WTC11 (cell line): ENCODE measurements at regions not wholly inside any gene's neighbourhood (a gene's known extent, or its start where the extent isn't known, plus 50 kb on each side); places are given as distances from the start of the nearest gene placed in this dataset.

ENCODE experiments used
- ATAC-seq: fragments of 200-7000 bp; cut with Tn5 transposase; 2 replicates; pipeline ENCODE4 v1.10.0; 2021; ENCODE audit warnings: mild to moderate bottlenecking, moderate library complexity
- CTCF ChIA-PET: fragments of 300-600 bp; sonication (Branson Sonifier 250); formaldehyde crosslinking; loops from one replicate; lab custom pipeline; 2021; ENCODE audit warnings: antibody characterized with exemption; lab: Charles Lee
- POLR2A ChIA-PET: fragments of 350-600 bp; sonication (Branson Sonifier 250); formaldehyde crosslinking; loops from one replicate; lab custom pipeline; 2021; ENCODE audit warnings: antibody characterized with exemption; lab: Charles Lee
- DNase-seq: peaks from one replicate; pipeline ENCODE4 v3.0.0; 2021; ENCODE audit warnings: low spot score
- H3K27ac Mint-ChIP-seq: 2 replicates; pipeline ENCODE4 v1.8.0; 2021; ENCODE audit warnings: mixed read lengths
- H3K27me3 Mint-ChIP-seq: 2 replicates; pipeline ENCODE4 v1.8.0; 2021; ENCODE audit warnings: low read depth, mild to moderate bottlenecking, moderate library complexity, mixed read lengths
- H3K36me3 Mint-ChIP-seq: 2 replicates; pipeline ENCODE4 v1.8.0; 2021; ENCODE audit warnings: mixed read lengths
- H3K4me1 Mint-ChIP-seq: 2 replicates; pipeline ENCODE4 v1.8.0; 2022; ENCODE audit warnings: mixed read lengths
- H3K4me3 Mint-ChIP-seq: 2 replicates; pipeline ENCODE4 v1.8.0; 2021; ENCODE audit warnings: mild to moderate bottlenecking, moderate library complexity, mixed read lengths
- H3K9me3 Mint-ChIP-seq: 2 replicates; pipeline ENCODE4 v1.8.0; 2021; ENCODE audit warnings: mixed read lengths
- CDX4 ChIP-seq: fragments of 250-450 bp; sonication (Bioruptor Pico); IDR thresholded peaks from 2 replicates; pipeline ENCODE4 v1.9.0; 2021; ENCODE audit warnings: moderate library complexity, mild to moderate bottlenecking, inconsistent platforms, borderline replicate concordance
- CREB1 ChIP-seq: sonication (generic); formaldehyde crosslinking; IDR thresholded peaks from 2 replicates; pipeline ENCODE4 v1.8.0; 2023; ENCODE audit warnings: mild to moderate bottlenecking, missing genetic modification reagents
- CTCF ChIP-seq: fragments of 200-600 bp; IDR thresholded peaks from 2 replicates; pipeline ENCODE4 v1.8.0; 2022; ENCODE audit warnings: antibody characterized with exemption
- EMX1 ChIP-seq: fragments of 250-450 bp; sonication (Bioruptor Pico); IDR thresholded peaks from 2 replicates; pipeline ENCODE4 v1.8.0; 2021; ENCODE audit warnings: mild to moderate bottlenecking
- GABPB1 ChIP-seq: sonication (generic); formaldehyde crosslinking; IDR thresholded peaks from 2 replicates; pipeline ENCODE4 v1.8.1; 2023; ENCODE audit warnings: mild to moderate bottlenecking, missing genetic modification reagents
- GTF2I ChIP-seq: fragments of 250-450 bp; sonication (Bioruptor Pico); conservative IDR thresholded peaks from 2 replicates; pipeline ENCODE4 v1.4.0; 2021; ENCODE audit warnings: mild to moderate bottlenecking
- JAZF1 ChIP-seq: fragments of 250-450 bp; sonication (Bioruptor Pico); IDR thresholded peaks from 2 replicates; pipeline ENCODE4 v1.9.0; 2021; ENCODE audit warnings: moderate library complexity, mild to moderate bottlenecking, inconsistent platforms
- JUN ChIP-seq: sonication (generic); formaldehyde crosslinking; IDR thresholded peaks from 2 replicates; pipeline ENCODE4 v1.8.0; 2023; ENCODE audit warnings: mild to moderate bottlenecking, missing genetic modification reagents
- PRRX2 ChIP-seq: fragments of 250-450 bp; sonication (Bioruptor Pico); IDR thresholded peaks from 2 replicates; pipeline ENCODE4 v1.8.0; 2021; ENCODE audit warnings: mild to moderate bottlenecking
- SMAD3 ChIP-seq: sonication (generic); formaldehyde crosslinking; IDR thresholded peaks from 2 replicates; pipeline ENCODE4 v1.8.0; 2022; ENCODE audit warnings: missing genetic modification reagents, mild to moderate bottlenecking, borderline replicate concordance
- TP53 ChIP-seq: sonication (generic); formaldehyde crosslinking; IDR thresholded peaks from 2 replicates; pipeline ENCODE4 v1.8.1; 2023; ENCODE audit warnings: mild to moderate bottlenecking, missing genetic modification reagents
- ZBTB43 ChIP-seq: sonication (generic); formaldehyde crosslinking; IDR thresholded peaks from 2 replicates; pipeline ENCODE4 v1.8.1; 2023; ENCODE audit warnings: mild to moderate bottlenecking, missing genetic modification reagents
- ZNF532 ChIP-seq: fragments of 250-450 bp; sonication (Bioruptor Pico); IDR thresholded peaks from 2 replicates; pipeline ENCODE4 v1.9.0; 2021; ENCODE audit warnings: mild to moderate bottlenecking, borderline replicate concordance
- ZNF671 ChIP-seq: fragments of 250-450 bp; sonication (Bioruptor Pico); IDR thresholded peaks from 2 replicates; pipeline ENCODE4 v1.8.0; 2021; ENCODE audit warnings: mild to moderate bottlenecking
- TF ChIP-seq, protein P1 (sequence below): sonication (generic); formaldehyde crosslinking; IDR thresholded peaks from 2 replicates; pipeline ENCODE4 v1.8.0; 2022; ENCODE audit warnings: mild to moderate bottlenecking, missing genetic modification reagents
- TF ChIP-seq, protein P2 (sequence below): sonication (generic); formaldehyde crosslinking; conservative IDR thresholded peaks from 2 replicates; pipeline ENCODE4 v1.8.1; 2023; ENCODE audit warnings: mild to moderate bottlenecking, low read depth, missing genetic modification reagents, moderate library complexity
- TF ChIP-seq, protein P3 (sequence below): sonication (generic); formaldehyde crosslinking; IDR thresholded peaks from 2 replicates; pipeline ENCODE4 v1.8.1; 2023; ENCODE audit warnings: mild to moderate bottlenecking, moderate library complexity, missing genetic modification reagents

- TF ChIP-seq ZBTB43 (CRISPR knock-in tag): no peak
- no peak for TF ChIP-seq JUN (CRISPR knock-in tag)
Observed at GRCh38 chr5:24325306-24325832, 319.4 kb downstream of the CDH10 start (continued).

GRCh38 chr5:24331531-24331930 is 313.2 kb downstream of the CDH10 start:
- Mint-ChIP-seq H3K27me3 (no peaks in the 10 kb centered on the region), H3K4me1 (no peaks in the 10 kb centered on the region), H3K27ac (no peak overlapping the region), H3K9me3 (0 out of 2 replicates have a peak, but pooled peaks cover 3% of the 10 kb centered on the region), H3K4me3 (no peak overlapping the region), H3K36me3 (no peaks in the 10 kb centered on the region)
- ATAC-seq (no peak), DNase-seq (no peak)
- CTCF ChIA-PET: no interaction called here
- POLR2A ChIA-PET: no interaction called here
- TF ChIP-seq, protein P1, sequence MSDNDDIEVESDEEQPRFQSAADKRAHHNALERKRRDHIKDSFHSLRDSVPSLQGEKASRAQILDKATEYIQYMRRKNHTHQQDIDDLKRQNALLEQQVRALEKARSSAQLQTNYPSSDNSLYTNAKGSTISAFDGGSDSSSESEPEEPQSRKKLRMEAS (CRISPR knock-in tag): no peak
- TF ChIP-seq TP53 (CRISPR knock-in tag): no peak
- TF ChIP-seq, protein P2, sequence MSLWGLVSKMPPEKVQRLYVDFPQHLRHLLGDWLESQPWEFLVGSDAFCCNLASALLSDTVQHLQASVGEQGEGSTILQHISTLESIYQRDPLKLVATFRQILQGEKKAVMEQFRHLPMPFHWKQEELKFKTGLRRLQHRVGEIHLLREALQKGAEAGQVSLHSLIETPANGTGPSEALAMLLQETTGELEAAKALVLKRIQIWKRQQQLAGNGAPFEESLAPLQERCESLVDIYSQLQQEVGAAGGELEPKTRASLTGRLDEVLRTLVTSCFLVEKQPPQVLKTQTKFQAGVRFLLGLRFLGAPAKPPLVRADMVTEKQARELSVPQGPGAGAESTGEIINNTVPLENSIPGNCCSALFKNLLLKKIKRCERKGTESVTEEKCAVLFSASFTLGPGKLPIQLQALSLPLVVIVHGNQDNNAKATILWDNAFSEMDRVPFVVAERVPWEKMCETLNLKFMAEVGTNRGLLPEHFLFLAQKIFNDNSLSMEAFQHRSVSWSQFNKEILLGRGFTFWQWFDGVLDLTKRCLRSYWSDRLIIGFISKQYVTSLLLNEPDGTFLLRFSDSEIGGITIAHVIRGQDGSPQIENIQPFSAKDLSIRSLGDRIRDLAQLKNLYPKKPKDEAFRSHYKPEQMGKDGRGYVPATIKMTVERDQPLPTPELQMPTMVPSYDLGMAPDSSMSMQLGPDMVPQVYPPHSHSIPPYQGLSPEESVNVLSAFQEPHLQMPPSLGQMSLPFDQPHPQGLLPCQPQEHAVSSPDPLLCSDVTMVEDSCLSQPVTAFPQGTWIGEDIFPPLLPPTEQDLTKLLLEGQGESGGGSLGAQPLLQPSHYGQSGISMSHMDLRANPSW (CRISPR knock-in tag): no peak
- TF ChIP-seq PRRX2 (CRISPR knock-in tag): no peak
- no peak for TF ChIP-seq ZNF532 (CRISPR knock-in tag)
- TF ChIP-seq CDX4: no peak
- no peak for TF ChIP-seq GABPB1 (CRISPR knock-in tag)
- no peak for TF ChIP-seq JAZF1
- TF ChIP-seq, protein P3, sequence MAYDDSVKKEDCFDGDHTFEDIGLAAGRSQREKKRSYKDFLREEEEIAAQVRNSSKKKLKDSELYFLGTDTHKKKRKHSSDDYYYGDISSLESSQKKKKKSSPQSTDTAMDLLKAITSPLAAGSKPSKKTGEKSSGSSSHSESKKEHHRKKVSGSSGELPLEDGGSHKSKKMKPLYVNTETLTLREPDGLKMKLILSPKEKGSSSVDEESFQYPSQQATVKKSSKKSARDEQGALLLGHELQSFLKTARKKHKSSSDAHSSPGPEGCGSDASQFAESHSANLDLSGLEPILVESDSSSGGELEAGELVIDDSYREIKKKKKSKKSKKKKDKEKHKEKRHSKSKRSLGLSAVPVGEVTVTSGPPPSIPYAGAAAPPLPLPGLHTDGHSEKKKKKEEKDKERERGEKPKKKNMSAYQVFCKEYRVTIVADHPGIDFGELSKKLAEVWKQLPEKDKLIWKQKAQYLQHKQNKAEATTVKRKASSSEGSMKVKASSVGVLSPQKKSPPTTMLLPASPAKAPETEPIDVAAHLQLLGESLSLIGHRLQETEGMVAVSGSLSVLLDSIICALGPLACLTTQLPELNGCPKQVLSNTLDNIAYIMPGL (CRISPR knock-in tag): no peak
- no peak for TF ChIP-seq CREB1 (CRISPR knock-in tag)
- no peak for TF ChIP-seq CTCF
- TF ChIP-seq SMAD3 (CRISPR knock-in tag): no peak
- no peak for TF ChIP-seq GTF2I (CRISPR knock-in tag)
- no peak for TF ChIP-seq ZNF671 (CRISPR knock-in tag)
- no peak for TF ChIP-seq EMX1
